Head of caudate nucleus (tissue), 42 donors: ENCODE measurements at regions not wholly inside any gene's neighbourhood (a gene's known extent, or its start where the extent isn't known, plus 50 kb on each side); places are given as distances from the start of the nearest gene placed in this dataset.

Experiments
- DNase-seq, 42 donors: peaks; one replicate each; pipeline versions ENCODE4 v3.0.0 to v3.0.0-alpha.2; 2020 to 2021; ENCODE audit warnings: mixed read lengths in 7 of 42
- intact Hi-C: fragments of 100-400 bp; cut with DNase I; formaldehyde crosslinking; loops from one replicate; pipeline ENCODE4 v1.15.0; 2022

DNA sequence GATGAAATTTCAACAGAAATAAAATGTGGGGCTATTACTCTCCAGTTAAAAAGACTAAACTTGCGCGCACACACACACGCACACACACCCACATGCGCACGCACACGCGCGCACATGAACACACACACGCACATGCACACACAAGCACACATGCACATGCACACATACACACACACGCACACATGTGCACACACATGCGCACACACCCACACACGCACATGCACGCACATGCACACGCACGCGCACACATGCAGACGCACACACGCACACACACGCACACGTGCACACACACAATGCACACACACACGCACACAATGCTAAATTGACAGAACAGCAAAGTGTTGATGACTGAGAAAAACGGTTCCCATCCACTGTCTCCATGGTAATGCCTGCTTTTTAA is 754.1 kb downstream of the CBLN4 start:
- intact Hi-C loops: no loop called here
- DNase-seq: no peak

DNA sequence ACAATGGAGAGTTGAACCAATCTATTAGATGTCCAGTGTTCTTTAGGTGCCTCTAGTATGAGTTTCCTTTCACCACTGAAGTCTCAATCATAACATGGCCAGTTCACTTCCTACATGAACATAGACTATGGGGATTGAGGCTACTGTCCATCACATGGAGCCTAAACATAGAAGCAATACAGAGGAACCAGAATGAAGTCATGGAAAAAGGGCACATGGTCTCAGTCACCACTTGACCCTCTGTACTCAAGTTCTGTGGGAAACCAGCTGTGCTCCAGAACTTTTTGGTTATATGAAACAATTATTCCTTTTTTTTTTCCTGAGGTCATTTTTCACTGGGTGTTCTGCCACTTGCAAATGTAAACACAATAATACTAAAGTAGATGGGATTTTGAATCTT is 762.5 kb downstream of the CBLN4 start:
- intact Hi-C loops: no loop called here
- DNase-seq: no peak

DNA sequence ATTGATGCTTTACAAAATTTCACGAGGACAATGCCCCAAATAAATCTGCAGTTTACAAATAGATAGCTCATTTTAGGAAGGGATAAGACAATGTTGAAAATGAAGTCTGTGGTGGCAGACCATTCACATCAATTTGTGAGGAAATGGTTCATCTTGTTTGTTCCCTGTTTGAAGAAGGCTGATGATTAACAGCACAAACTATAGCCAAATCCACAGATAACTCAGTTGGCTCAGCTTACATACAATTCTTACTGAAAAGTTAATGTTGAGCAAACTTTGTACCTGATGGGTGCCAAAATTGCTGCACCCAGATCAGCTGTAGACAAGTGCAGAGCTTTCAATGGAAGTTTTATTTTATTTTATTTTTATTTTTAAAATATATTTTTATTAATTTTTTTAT is 763.9 kb downstream of the DOK5 start:
- intact Hi-C loops: no loop called here

DNA sequence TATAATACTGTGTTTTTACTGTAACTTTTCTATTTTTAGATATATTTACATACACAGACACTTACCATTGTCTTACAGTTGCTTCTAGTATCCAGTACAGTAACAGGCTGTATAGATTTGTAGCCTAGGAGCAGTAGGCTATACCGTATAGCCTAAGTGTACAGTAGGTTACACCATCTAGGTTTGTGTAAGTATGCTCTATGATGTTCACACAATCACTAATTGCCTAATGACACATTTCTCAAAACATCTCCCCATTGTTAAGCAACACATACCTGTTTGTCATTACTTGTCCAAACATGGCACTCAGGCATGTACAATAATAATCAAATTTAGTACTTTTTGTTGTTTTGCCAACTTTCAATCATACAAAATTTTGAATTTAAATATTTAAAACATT is 757.3 kb downstream of the DOK5 start:
- DNase-seq: no peak
- intact Hi-C loops: no loop called here

More for the DNA sequence above, 763.9 kb downstream of the DOK5 start:
- no peak for DNase-seq

DNA sequence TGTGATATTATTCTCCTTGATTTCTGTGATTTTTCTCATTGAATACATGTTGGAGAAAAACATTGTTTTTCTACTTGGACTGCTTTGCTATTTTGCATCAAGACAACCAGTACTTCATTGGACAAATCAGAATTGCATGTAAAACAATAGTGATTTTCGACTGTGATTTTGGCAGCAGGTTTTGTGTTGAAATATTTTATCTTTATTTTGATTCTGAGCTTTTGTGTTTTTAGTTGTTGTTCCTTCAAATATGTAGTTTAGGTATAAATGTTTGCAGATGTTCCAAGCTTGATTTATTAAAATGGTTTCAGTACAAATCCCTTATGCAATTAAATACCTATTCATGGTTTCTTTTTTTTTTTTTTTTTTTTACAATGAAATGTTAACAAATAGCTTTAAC is 754.1 kb downstream of the DOK5 start:
- no peak for DNase-seq
- intact Hi-C loops: no loop called here

DNA sequence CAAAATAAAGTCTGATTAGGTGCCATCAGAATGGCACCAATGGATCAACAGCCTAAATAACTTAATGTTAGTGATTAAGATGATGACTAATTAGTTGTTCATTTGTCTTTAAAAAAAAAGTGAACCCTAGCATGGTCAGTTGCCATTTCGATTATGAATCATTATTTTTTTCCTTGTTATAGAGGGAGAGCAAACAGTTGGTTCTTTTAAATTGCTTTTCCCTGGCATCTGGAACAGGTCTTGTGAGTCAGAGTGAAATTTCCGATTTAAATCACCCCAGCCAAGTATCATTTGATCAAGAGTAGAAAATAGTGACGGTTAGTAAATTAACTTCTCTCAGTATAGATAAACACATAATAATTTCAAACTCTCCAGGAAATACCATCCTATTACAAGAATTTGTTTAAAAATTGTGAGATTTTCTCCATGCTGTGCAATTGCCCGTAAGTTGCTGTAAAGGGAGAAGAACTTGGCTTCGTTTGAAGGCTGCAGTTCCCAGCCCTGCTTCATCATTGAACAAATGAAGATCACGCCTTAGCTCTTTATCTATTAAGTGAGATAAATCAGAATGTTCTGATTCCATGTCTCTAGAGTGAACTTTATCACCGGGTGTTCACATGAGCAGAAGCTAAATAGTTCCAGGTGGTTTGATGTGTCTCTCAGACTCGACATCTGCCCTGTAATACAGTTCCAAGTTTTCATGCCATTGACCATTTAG is 741.3 kb downstream of the DOK5 start:
- no peak for DNase-seq
- intact Hi-C loops: no loop called here

DNA sequence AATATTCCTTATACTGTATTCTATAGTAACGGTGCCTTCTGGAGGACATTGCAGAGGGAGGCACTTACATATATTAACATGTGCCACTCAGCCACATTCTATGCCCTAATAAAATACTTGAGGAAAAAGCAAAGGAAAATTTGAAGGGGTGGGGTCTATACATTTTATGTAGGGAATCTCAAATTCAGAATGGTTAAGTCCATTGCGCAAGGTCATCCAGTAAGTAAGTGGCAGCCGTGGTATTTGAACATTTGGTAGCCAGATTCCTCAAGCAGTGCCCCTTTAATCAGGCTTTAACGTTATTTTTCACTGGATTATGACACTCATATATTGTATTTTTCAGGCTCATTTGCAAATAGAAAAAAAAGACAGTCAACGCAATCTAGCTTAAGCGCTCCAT is 738.3 kb downstream of the DOK5 start:
- intact Hi-C loops: no loop called here
- DNase-seq: no peak

DNA sequence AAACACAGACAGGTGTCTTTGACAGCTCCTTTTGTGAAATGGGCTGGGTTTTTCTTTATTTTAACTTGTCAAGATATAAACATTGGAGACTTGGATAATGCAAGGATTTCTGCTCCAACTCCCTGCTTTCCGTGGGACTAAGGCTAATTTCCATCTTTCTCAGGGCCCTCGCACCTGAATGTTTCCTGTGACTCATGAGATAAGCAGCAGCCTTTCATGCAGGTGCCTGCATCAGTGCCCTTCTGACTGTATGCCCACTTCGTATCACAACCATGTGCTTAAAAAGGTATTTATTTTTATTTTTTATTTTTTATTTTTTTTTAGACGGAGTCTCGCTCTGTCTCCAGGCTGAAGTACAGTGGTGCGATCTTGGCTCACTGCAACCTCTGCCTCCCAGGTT is 736.1 kb downstream of the DOK5 start:
- intact Hi-C loops: no loop called here

DNA sequence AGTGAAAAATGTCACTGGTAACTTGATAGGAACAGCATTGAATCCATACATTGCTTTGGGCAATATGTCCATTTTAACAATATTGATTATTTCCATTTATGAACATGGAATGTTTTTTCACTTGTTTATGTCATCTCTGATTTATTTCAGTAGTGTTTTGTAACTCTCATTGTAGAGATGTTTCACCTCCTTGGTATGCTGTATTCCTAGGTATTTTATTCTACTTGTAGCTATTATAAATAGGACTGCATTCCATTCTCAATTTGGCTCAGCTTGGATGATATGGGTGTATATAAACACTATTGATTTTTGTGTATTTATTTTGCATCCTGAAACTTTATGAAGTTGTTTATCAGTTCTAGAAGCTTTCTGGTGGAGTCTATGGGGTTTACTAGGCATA is 730.3 kb downstream of the DOK5 start:
- DNase-seq: no peak
- intact Hi-C loops: no loop called here

More for the DNA sequence above, 736.1 kb downstream of the DOK5 start:
- no peak for DNase-seq

DNA sequence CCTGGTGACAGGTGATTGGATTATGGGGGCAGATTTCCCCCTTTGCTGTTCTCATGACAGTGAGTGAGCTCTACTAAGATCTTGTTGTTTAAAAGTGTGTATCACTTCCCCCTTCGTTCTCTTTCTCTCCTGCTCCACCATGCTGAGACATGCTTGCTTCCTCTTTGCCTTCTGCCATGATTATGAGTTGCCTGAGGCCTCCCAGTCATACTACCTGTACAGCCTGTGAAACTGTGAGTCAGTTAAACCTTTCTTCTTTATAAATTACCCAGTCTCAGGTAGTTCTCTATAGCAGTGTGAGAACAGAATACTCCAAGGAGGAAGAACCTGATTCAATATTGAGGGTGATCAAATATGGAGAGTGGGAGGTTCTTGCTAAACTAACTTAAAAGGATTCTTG is 724.9 kb downstream of the DOK5 start:
- DNase-seq: no peak
- intact Hi-C loops: no loop called here

DNA sequence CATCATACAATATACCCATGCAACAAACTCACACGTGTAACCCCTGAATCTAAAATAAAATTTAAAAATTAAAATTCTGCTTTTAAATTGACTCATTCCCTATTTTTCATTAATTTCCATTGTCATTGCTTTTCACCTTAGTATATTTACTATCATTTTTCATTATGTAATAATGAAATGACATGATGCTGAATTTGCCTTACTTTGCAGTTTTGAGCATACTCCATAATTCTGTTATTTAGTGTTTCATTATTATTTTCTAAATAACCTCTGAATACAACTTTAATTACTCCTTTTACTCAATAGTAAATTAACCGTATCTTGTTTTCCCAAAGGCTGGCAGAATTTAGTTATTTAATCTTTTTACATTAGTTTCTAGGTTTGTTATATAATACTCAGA is 719.6 kb downstream of the DOK5 start:
- intact Hi-C loops: no loop called here
- no peak for DNase-seq

DNA sequence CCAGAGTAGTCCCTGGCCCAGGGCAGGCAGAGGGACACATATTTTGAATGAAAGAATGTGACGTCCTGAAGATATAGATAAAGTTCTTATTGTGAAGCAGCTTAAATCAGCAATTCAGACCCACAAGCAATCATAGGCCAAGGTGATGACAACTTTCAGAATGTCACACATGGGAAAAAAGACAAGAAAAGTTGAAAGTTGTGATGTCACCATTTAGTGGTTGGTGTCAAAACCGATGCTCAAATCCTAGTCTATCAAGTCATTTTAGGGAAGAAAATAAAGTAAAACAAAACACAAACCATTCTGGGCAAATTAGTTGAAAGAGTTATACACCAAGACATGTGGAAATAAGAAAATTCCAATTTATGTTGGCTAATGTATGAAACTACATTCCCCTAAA is 710.8 kb downstream of the DOK5 start:
- intact Hi-C loops: no loop called here
- DNase-seq: no peak

DNA sequence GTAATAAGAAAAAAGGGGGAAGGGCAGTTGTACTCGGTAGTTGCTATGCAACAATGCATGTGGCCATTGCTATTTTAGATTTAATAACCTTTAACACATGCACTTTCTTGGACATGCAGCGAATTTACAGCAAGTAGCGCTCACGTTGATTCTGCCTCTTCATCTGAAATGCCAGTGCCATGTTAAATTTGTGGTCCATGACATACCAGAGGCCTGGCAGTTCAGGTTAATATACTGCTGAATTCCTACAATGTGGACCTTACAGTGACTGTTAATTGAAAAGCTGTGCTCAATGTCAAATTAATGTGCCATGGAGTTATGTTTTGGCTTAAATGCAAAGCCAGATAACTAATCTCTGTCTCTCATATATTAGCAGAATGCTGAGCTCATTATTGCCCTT is 699.7 kb downstream of the DOK5 start:
- intact Hi-C loops: no loop called here

DNA sequence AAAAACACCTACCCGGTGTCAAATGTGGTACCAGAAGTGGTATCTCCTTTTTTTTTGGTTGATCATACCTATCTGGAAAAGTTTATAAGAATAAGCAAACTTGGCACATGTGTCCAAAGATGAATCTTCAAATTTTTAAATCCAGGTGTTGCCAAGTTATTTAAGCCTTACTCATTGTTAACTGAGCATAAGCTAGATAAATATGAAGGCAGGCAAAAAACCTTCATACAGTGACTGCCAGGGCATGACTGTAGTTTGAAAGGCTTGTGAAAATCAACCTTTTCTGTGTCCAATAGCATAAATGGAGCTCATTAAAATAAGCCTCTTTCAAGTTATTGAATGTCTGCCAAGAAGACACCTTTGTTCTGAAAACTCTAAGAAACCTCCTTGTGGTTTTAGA is 699.2 kb downstream of the DOK5 start:
- intact Hi-C loops: no loop called here
- DNase-seq: no peak

More for the DNA sequence above, 699.7 kb downstream of the DOK5 start:
- no peak for DNase-seq

DNA sequence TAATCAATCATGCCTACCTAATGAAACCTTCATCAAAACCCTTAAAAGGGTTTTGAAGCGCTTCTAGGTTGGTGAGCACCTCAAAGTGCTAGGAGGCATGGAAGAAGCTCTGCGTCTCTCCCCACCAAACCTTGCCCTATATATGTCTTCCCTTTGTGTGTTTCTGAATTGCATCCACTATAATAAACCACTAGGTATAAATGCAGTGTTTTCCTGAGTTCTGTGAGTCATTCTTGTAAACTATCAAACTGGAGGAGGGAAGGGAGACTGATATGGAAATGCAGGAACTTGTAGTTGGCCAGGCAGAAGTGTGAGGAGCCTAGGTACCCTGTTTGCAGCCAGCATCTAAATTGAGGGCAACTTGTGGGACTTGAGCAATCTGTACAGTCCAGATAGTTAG is 698.8 kb downstream of the DOK5 start:
- DNase-seq: no peak
- intact Hi-C loops: no loop called here

DNA sequence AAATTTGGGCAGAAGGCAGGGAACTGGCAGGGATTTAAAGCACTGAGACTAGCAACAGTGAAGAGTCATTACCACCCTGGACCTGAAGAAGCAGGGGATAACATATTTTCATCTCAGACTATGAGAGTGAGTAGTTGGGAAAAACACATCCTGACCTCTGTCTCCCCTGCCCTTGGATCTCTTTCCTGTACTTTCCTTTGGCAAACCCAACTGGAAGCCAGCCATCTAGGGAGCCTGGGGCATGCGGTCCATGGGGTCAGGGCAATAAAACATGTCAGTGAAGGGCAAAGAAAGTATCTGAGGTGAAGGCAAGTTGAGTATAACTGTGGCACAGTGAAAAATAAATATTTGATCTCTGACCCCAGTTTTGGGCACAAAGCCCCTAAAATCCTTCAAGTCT is 698.2 kb downstream of the DOK5 start:
- intact Hi-C loops: no loop called here
- no peak for DNase-seq

DNA sequence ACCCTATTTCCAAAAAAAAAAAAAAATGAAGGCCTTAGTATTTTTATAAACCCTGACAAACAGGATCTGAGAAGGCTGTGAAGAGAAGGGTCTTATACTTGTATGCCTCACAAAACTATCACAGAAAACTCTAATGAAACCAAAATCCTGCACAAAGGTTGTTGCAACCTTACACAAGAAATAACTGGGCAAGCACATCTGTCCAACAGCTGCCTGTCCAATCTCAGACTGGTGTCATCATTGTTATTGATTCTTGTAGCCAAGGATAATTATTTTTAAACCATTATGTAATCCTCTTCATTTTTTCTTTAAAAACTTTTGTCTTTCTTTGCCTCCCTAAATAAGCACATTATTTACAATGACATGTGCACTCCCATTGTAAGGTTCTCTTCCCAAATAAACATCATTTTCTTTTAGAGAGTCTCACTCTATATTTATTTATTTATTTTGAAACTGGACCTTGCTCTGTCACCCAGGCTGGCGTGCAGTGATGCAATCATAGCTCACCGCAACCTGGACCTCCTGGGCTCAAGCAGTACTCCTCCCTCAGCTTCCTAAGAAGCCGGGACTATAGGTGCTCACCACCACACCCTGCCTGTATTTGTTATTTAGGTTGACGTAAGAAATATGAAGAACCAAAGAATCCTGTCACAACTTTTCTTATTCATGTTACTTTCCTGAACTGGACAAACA is 697.1 kb downstream of the DOK5 start:
- DNase-seq: no peak
- intact Hi-C loops: no loop called here

DNA sequence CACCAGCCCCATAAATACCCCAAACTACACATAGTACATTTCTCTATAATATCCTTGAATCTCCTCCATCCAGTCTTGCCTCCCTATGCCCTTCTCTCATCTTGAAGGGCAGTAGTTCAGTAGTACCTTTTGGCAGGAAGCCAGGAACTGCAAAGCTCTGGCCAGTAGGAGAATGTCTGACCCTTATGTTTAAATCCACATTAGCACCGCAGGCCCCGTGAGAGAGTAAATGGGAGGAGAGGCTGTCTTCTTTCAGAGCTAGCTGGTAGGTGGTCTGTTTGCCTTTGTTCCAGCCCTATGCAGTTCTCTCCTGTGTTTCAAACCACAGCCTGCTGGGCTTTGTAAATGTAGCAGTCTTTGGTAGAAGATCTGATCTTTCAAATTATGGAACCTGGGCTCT is 690.7 kb downstream of the DOK5 start:
- no peak for DNase-seq
- intact Hi-C loops: no loop called here

DNA sequence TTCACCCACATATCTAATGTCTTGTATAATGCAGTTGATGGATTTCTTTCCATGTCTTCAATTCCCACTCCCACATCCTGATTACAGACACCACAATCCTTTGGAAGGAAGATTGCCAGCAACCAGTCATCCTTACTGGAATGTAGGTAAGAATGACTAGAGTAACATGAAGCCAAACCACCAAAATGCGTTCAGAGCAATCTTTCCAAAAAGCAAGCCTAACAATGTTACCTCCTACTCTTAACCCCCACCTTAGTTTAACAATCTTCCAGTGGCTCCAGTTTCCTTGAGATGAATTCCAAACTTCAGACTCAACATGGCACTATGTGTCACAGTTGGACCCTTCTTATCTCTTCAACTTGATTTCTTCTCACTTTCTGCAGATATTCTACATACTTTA is 685.6 kb downstream of the DOK5 start:
- DNase-seq: no peak
- intact Hi-C loops: no loop called here

DNA sequence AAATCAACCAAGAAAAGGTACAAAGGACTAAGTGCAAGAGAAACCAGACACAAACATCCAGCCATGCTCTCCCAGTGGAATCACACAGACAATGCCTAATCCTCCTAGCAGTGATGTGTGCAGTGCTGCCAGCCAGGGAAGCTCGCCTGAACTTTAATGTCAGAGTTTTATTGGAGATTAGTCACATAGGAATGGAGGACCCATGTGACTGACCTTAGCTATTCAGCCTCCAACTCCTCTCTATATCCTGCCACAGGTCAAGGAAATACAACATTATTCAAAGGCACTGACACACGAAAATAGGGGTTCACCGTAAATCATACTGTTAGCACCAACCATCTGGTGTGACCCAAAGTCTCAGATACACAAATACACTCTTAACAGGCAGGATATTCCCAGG is 684.6 kb downstream of the DOK5 start:
- DNase-seq: no peak
- intact Hi-C loops: no loop called here

DNA sequence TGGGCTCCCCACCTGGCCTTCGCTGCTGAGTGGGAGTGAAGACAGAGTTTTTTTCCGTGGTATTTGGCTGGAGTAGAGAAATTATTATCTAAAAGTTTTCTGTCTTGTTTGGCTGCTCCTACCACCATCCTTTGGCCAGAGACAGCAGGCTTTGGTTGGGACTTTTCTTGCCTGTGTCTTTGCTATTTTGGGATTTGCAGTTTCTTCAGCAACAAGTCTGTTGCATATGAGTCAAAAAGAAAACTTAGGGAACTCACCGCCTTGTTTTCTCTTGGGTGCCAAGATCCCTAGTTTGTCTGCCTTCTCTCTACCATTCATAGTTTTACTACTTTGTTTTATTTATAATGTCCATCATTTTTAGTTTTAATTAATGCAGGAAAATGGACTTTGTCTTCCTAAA is 683.8 kb downstream of the DOK5 start:
- intact Hi-C loops: no loop called here
- no peak for DNase-seq
